Activated CD8-positive, alpha-beta T cell treated with anti-CD3 and anti-CD28 coated beads, Interleukin-2, amount 10 ng/mL, durations not matched to agents 7 days and 5 days (primary cell): ENCODE measurements at regions not wholly inside any gene's neighbourhood (a gene's known extent, or its start where the extent isn't known, plus 50 kb on each side); places are given as distances from the start of the nearest gene placed in this dataset.

Source experiments
- ATAC-seq: fragments of 150-1000 bp; cut with Tn5 transposase; one replicate; pipeline ENCODE4 v1.10.0; 2021; ENCODE audit warnings: moderate library complexity
- CTCF ChIA-PET: fragments of 350-600 bp; sonication (Branson Sonifier 250); formaldehyde crosslinking; loops from one replicate; lab custom pipeline; 2021; ENCODE audit warnings: antibody characterized with exemption; lab: Charles Lee
- POLR2A ChIA-PET: fragments of 350-600 bp; sonication (Branson Sonifier 250); formaldehyde crosslinking; loops from one replicate; lab custom pipeline; 2021; ENCODE audit warnings: antibody characterized with exemption; lab: Charles Lee
- DNase-seq: peaks from one replicate; pipeline ENCODE4 v3.0.0-alpha.2; 2020
- H3K27ac Mint-ChIP-seq: one replicate; pipeline ENCODE4 v1.8.0; 2021; ENCODE audit warnings: mild to moderate bottlenecking, mixed read lengths
- H3K27me3 Mint-ChIP-seq: one replicate; pipeline ENCODE4 v1.8.0; 2021; ENCODE audit warnings: low read depth, mixed read lengths
- H3K36me3 Mint-ChIP-seq: one replicate; pipeline ENCODE4 v1.8.0; 2021; ENCODE audit warnings: low read depth, mixed read lengths
- H3K4me1 Mint-ChIP-seq: one replicate; pipeline ENCODE4 v1.8.0; 2021; ENCODE audit warnings: low read depth, mixed read lengths
- H3K4me3 Mint-ChIP-seq: one replicate; pipeline ENCODE4 v1.8.0; 2021; ENCODE audit warnings: mild to moderate bottlenecking, mixed read lengths
- H3K9me3 Mint-ChIP-seq: one replicate; pipeline ENCODE4 v1.8.0; 2022; ENCODE audit warnings: mixed read lengths; ENCODE audit not compliant: insufficient read depth

DNA sequence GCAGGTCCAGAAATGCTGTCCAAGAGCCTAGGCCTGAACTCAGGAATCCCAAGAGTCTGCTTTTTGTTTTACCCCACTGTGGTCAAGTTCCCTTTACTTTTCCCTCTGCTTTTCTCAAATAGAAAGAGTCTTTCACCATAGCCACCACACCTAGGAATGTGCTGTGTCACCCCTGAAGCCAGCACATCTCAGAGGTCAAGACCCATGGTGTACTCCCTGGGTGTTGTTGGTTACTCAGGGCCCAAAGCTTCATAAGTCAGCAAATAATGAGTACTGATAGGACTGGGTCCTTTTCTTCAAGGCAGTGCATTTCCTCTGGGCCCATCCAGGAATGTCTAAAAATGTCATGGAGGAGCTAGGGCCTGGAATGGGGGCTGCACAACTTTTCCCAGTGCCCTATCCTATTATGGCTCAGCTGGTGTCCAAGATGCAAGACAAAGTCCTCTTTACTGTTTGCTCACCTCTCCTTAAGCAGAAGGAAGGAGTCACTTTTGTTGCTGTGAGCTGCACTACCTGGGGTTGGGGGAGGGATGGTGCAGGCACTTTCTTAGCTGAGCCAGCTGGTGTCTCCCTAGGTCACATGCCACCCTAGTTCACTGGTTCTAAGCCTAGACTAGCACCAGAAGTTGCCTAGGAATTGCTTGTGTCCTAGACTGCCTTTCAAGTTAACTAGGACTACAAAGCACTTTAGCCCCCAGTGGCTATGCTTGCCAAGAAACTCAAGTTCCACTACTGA lies 62.4 kb upstream of the RXFP1 start:
- no peaks in the 10 kb centered on the region for H3K36me3 Mint-ChIP-seq
- POLR2A ChIA-PET = no interaction called here

DNA sequence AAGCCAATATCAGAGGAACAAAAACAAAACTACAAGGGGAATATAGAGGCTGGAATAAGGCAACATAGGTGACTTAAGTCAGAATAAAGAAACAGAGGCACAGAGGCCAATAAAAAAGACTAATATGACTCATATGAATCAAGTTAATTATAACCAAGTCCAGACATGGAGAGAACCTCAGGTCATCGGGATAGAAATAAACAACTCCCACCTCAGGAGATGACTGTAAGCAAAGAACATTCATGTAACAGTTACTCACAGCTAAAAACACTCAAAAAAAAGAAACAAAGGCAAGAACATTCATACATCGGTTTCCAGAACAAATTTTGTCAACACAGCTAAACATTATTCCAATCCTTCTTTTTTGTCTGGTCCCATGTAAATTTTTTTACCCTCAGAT lies 60.3 kb upstream of the RXFP1 start:
- no peaks in the 10 kb centered on the region for H3K27me3 Mint-ChIP-seq

More for the DNA sequence above, 62.4 kb upstream of the RXFP1 start:
- H3K27ac Mint-ChIP-seq = no peak overlapping the region
- CTCF ChIA-PET = no interaction called here
- no peak for DNase-seq
- no peak for ATAC-seq
- H3K4me3 Mint-ChIP-seq = no peak overlapping the region
- H3K4me1 Mint-ChIP-seq = no peaks in the 10 kb centered on the region
- peaks cover 7% of the 10 kb centered on the region for H3K9me3 Mint-ChIP-seq
- no peaks in the 10 kb centered on the region for H3K27me3 Mint-ChIP-seq

DNA sequence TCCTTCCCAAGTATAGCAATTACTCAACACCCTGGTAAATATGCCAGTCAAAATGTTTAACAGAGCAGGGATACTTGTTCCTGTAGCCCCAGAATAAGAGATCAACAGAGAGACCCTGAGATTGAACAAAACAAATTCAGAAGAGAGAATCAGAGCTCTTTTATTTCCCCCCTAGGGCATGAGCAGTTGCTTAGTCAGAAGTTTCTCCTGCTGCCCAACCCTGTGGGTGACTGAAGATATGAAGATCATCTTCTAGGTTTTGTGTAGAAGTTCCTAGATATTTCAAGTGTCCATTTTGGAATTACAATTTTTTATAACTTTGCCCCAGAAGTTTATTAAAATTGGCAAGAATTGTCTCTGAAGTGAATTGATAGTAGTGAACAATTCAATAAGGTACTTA lies 59.1 kb upstream of the RXFP1 start:
- Mint-ChIP-seq H3K4me1 (no peaks in the 10 kb centered on the region), H3K4me3 (no peak overlapping the region)
- ATAC-seq = no peak

More for the DNA sequence above, 60.3 kb upstream of the RXFP1 start:
- ATAC-seq (no peak), DNase-seq (no peak)
- no peaks in the 10 kb centered on the region for H3K4me1 Mint-ChIP-seq
- no peaks in the 10 kb centered on the region for H3K36me3 Mint-ChIP-seq
- POLR2A ChIA-PET = no interaction called here
- H3K9me3 Mint-ChIP-seq = no peaks in the 10 kb centered on the region
- no peak overlapping the region for H3K27ac Mint-ChIP-seq
- H3K4me3 Mint-ChIP-seq = no peak overlapping the region
- CTCF ChIA-PET = no interaction called here

More for the DNA sequence above, 59.1 kb upstream of the RXFP1 start:
- no peaks in the 10 kb centered on the region for H3K36me3 Mint-ChIP-seq
- DNase-seq = no peak
- H3K9me3 Mint-ChIP-seq = no peaks in the 10 kb centered on the region
- H3K27me3 Mint-ChIP-seq = no peaks in the 10 kb centered on the region
- ChIA-PET CTCF (no interaction called here), POLR2A (no interaction called here)
- H3K27ac Mint-ChIP-seq = no peak overlapping the region
